ENCODE measurements at regions not wholly inside any gene's neighbourhood (a gene's known extent, or its start where the extent isn't known, plus 50 kb on each side); places are given as distances from the start of the nearest gene placed in this dataset.

GRCh38 chr14:97782871-97783414 is 985.8 kb downstream of the VRK1 start:
- DNase-seq, result no peak
- dilution Hi-C loops (cut with HindIII; ENCODE audit: low sequenced_read_pairs, unreplicated experiment), result no loop called here
- H2AFZ ChIP-seq (replicated peaks; ENCODE audit: low read length, poor library complexity), result no peak overlapping the region

More at GRCh38 chr14:97782871-97783414, 985.8 kb downstream of the VRK1 start:
- no peaks in the 10 kb centered on the region for H3K27me3 ChIP-seq (ENCODE audit: control insufficient read depth, insufficient read depth, low read length)
- H3K14ac ChIP-seq (replicated peaks; ENCODE audit: low read depth, low read length), result no peak overlapping the region
- H3K9me3 ChIP-seq (ENCODE audit: control insufficient read depth, insufficient read depth, low read length), result peaks cover 11% of the 10 kb centered on the region; the same call in 1 of the 2 replicates
- no peak overlapping the region for H3K23ac ChIP-seq (ENCODE audit: low read depth, low read length)
- intact Hi-C loops (cut with micrococcal nuclease) (no loop called here), in situ Hi-C loops (cut with MboI; ENCODE audit: low sequenced_read_pairs) (no loop called here)
- H4K8ac ChIP-seq (ENCODE audit: low read depth in 2 of 2, low read length in 2 of 2), result no peak overlapping the region
- H2AK5ac ChIP-seq (ENCODE audit: low read depth, low read length), result no peak overlapping the region
- ChIA-PET POLR2A (ENCODE audit: unreplicated experiment) (no interaction called here), CTCF (interaction anchor here (0.6 kb wide), 1 partner anchor 41 kb away, joined by 3 read pairs; no protein-coding TSS in a partner anchor)
- no peak overlapping the region for H2BK20ac ChIP-seq (ENCODE audit: low read depth, low read length)
- H2BK15ac ChIP-seq (ENCODE audit: low read depth, low read length), result no peak overlapping the region
- TF ChIP-seq POLR2A (IDR thresholded peaks at IDR 0.05; ENCODE audit: low read depth, low read length) (no peak), RFX5 (IDR thresholded peaks at IDR 0.05; ENCODE audit: low read depth, low read length) (no peak), RAD21 (IDR thresholded peaks at IDR 0.05; ENCODE audit: low read length) (no peak), RCOR1 (IDR thresholded peaks at IDR 0.05; ENCODE audit: insufficient replicate concordance, low read length) (no peak), BHLHE40 (IDR thresholded peaks at IDR 0.05; ENCODE audit: low read depth, low read length) (no peak), CTCF (conservative IDR thresholded peaks at IDR 0.05; ENCODE audit: low read depth, low read length) (no peak), MAZ (IDR thresholded peaks at IDR 0.05; ENCODE audit: borderline replicate concordance, low read depth, low read length) (no peak), CEBPB (IDR thresholded peaks at IDR 0.05; ENCODE audit: low read depth, low read length) (no peak), CHD1 (IDR thresholded peaks at IDR 0.05; ENCODE audit: low read depth, low read length) (no peak), NFE2L2 (IDR thresholded peaks at IDR 0.05; ENCODE audit: low read depth, low read length) (no peak), SMC3 (IDR thresholded peaks at IDR 0.05; ENCODE audit: low read depth, low read length) (no peak), MXI1 (IDR thresholded peaks at IDR 0.05; ENCODE audit: borderline replicate concordance, low read depth, low read length) (no peak)
- TF ChIP-seq, protein P1, sequence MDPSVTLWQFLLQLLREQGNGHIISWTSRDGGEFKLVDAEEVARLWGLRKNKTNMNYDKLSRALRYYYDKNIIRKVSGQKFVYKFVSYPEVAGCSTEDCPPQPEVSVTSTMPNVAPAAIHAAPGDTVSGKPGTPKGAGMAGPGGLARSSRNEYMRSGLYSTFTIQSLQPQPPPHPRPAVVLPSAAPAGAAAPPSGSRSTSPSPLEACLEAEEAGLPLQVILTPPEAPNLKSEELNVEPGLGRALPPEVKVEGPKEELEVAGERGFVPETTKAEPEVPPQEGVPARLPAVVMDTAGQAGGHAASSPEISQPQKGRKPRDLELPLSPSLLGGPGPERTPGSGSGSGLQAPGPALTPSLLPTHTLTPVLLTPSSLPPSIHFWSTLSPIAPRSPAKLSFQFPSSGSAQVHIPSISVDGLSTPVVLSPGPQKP (IDR thresholded peaks at IDR 0.05; ENCODE audit: borderline replicate concordance, low read depth, low read length), result no peak
- TF ChIP-seq, protein P2, sequence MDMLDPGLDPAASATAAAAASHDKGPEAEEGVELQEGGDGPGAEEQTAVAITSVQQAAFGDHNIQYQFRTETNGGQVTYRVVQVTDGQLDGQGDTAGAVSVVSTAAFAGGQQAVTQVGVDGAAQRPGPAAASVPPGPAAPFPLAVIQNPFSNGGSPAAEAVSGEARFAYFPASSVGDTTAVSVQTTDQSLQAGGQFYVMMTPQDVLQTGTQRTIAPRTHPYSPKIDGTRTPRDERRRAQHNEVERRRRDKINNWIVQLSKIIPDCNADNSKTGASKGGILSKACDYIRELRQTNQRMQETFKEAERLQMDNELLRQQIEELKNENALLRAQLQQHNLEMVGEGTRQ (IDR thresholded peaks at IDR 0.05; ENCODE audit: low read depth, low read length), result no peak
- no peak overlapping the region for H3K27ac ChIP-seq (ENCODE audit: insufficient read depth, low read length)
- no peaks in the 10 kb centered on the region for H3K4me1 ChIP-seq (ENCODE audit: control insufficient read depth, insufficient read depth, low read length)
- H2AK9ac ChIP-seq (replicated peaks; ENCODE audit: low read depth, low read length, poor library complexity), result no peak overlapping the region
- no peak overlapping the region for H3K4me2 ChIP-seq (ENCODE audit: low read depth, low read length)
- H3K9me1 ChIP-seq (ENCODE audit: insufficient read depth, low read length), result no peaks in the 10 kb centered on the region
- ATAC-seq (ENCODE audit: low read depth), result no peak
- H4K91ac ChIP-seq (ENCODE audit: insufficient read depth, low read depth, low read length), result no peak overlapping the region
- H3K4ac ChIP-seq (ENCODE audit: low read depth, low read length), result no peak overlapping the region
- H3K79me1 ChIP-seq (ENCODE audit: low read depth in 1 of 2, low read length in 2 of 2), result no peaks in the 10 kb centered on the region
- H2BK120ac ChIP-seq (ENCODE audit: low read depth, low read length), result no peak overlapping the region
- H3K36me3 ChIP-seq (ENCODE audit: control insufficient read depth, insufficient read depth, low read length), result no peaks in the 10 kb centered on the region
- BruUV-seq (replicated peaks), result no TSS peak
- no peaks in the 10 kb centered on the region for H4K20me1 ChIP-seq (ENCODE audit: insufficient read depth, low read length)
- H3K56ac ChIP-seq (ENCODE audit: extremely low read depth, insufficient read depth, low read length), result no peak overlapping the region
- WGBS, 2 experiments (ENCODE audit: extremely low coverage in 2 of 2, insufficient read length in 1 of 2), result 20% methylated on average over 1 of the region's 8 CpGs; no CpG with 5 or more reads in 1 of the 2 experiments
- H3K9ac ChIP-seq (ENCODE audit: low read depth, low read length), result no peak overlapping the region
- H3K18ac ChIP-seq (ENCODE audit: low read depth, low read length), result no peak overlapping the region
- no peak overlapping the region for H4K5ac ChIP-seq (ENCODE audit: low read depth, low read length)
- H2BK5ac ChIP-seq (ENCODE audit: low read depth, low read length, poor library complexity, severe bottlenecking), result no peak overlapping the region
- no peak overlapping the region for H3K4me3 ChIP-seq (ENCODE audit: insufficient read depth, low read depth, low read length)

All from IMR-90 (cell line).